ENCODE measurements at regions not wholly inside any gene's neighbourhood (a gene's known extent, or its start where the extent isn't known, plus 50 kb on each side); places are given as distances from the start of the nearest gene placed in this dataset.

- H3K9me3 ChIP-seq (ENCODE audit: low read depth, low read length): no peaks in the 10 kb centered on the region
- H3K4me3 ChIP-seq (ENCODE audit: low read length): no peak overlapping the region
Measured at GRCh38 chr2:196453613-196454047, 185.9 kb upstream of the CCDC150 start.

GRCh38 chr2:196454492-196454891, 185.0 kb upstream of the CCDC150 start:
- Histone ChIP-seq H3K27me3 (ENCODE audit: insufficient read depth, low read length) (peaks cover 23% of the 10 kb centered on the region), H3K9me3 (ENCODE audit: low read depth, low read length) (no peaks in the 10 kb centered on the region), H3K4me1 (ENCODE audit: insufficient read depth, low read length) (no peaks in the 10 kb centered on the region), H3K4me3 (ENCODE audit: low read length) (no peak overlapping the region)

More at GRCh38 chr2:196453613-196454047, 185.9 kb upstream of the CCDC150 start:
- H3K4me1 ChIP-seq (ENCODE audit: insufficient read depth, low read length): no peaks in the 10 kb centered on the region
- peaks cover 15% of the 10 kb centered on the region for H3K27me3 ChIP-seq (ENCODE audit: insufficient read depth, low read length)

DNA sequence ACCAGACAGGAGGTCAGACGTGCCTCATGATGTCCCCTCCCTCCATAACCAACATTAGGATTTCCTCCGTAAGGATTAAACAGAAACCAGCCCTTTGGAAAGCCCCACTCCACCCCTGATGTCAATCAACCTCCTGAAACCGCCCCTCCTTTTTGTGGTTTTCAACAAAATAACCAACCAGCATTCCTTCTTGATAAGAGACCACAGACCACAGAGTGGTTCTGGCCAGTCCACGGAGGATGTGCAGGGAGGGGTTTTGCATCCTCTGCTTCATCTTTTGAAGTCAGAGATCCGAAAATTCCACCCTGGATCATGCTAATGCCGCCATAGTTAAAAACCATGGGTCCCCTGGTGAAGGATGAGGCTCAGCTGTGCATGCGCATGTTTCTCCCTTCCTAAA, 180.0 kb upstream of the CCDC150 start:
- Histone ChIP-seq H3K4me1 (ENCODE audit: insufficient read depth, low read length) (no peaks in the 10 kb centered on the region), H3K4me3 (ENCODE audit: low read length) (no peak overlapping the region), H3K9me3 (ENCODE audit: low read depth, low read length) (no peaks in the 10 kb centered on the region), H3K27me3 (ENCODE audit: insufficient read depth, low read length) (peaks cover 23% of the 10 kb centered on the region)

DNA sequence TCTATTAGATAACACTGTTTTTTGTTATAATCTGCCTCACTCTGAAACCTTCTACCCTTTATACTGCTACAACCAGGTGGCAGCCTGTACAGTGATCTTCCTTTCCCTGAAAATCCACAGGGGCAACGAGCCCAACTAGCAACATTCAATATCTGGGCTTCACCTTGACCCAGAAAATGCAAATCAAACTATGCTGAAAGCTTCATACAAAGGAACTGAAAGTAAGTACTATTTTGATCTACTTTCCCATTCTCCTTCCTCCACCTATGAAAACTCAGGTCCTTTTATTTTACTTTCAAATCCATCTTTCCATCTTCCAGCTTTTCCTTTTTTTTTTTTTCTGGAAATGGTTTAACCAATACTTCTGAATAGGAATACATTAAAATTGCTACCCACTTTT, 175.8 kb upstream of the CCDC150 start:
- H3K4me3 ChIP-seq (ENCODE audit: low read length): no peak overlapping the region
- H3K27me3 ChIP-seq (ENCODE audit: insufficient read depth, low read length): peaks cover 17% of the 10 kb centered on the region
- H3K4me1 ChIP-seq (ENCODE audit: insufficient read depth, low read length): no peaks in the 10 kb centered on the region
- no peaks in the 10 kb centered on the region for H3K9me3 ChIP-seq (ENCODE audit: low read depth, low read length)

DNA sequence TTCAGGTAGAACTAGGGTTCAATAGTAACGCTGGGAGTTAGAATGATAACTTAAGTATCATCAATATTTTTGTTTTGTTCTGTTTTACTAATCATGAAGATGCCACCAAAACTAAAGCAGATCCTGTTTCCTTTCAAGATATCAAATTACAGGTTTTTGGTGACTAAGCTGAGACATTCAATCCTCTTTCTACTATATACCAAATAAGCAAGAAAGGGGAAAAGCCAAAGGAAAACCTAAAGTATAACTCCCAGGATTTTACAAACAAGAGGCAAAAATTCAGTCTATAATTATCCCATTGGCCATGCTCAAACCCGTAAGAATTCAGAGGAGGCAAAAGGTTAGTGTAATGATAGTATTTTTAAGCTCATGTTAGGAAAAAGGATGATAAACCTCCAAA, 175.2 kb upstream of the CCDC150 start:
- Histone ChIP-seq H3K9me3 (ENCODE audit: low read depth, low read length) (no peaks in the 10 kb centered on the region), H3K4me1 (ENCODE audit: insufficient read depth, low read length) (no peaks in the 10 kb centered on the region), H3K4me3 (ENCODE audit: low read length) (no peak overlapping the region), H3K27me3 (ENCODE audit: insufficient read depth, low read length) (peaks cover 13% of the 10 kb centered on the region)

- Histone ChIP-seq H3K4me3 (ENCODE audit: low read length) (no peak overlapping the region), H3K4me1 (ENCODE audit: insufficient read depth, low read length) (no peaks in the 10 kb centered on the region), H3K27me3 (ENCODE audit: insufficient read depth, low read length) (peaks cover 4% of the 10 kb centered on the region), H3K9me3 (ENCODE audit: low read depth, low read length) (no peaks in the 10 kb centered on the region)
Measured at GRCh38 chr2:196466581-196466980, 172.9 kb upstream of the CCDC150 start.

- no peaks in the 10 kb centered on the region for H3K4me1 ChIP-seq (ENCODE audit: insufficient read depth, low read length)
- no peak overlapping the region for H3K4me3 ChIP-seq (ENCODE audit: low read length)
- peaks cover 4% of the 10 kb centered on the region for H3K27me3 ChIP-seq (ENCODE audit: insufficient read depth, low read length)
- H3K9me3 ChIP-seq (ENCODE audit: low read depth, low read length): no peaks in the 10 kb centered on the region
Measured at GRCh38 chr2:196468394-196468793, 171.1 kb upstream of the CCDC150 start.

- H3K4me3 ChIP-seq (ENCODE audit: low read length): no peak overlapping the region
- no peaks in the 10 kb centered on the region for H3K4me1 ChIP-seq (ENCODE audit: insufficient read depth, low read length)
- H3K27me3 ChIP-seq (ENCODE audit: insufficient read depth, low read length): peaks cover 5% of the 10 kb centered on the region
- H3K9me3 ChIP-seq (ENCODE audit: low read depth, low read length): no peaks in the 10 kb centered on the region
Measured at GRCh38 chr2:196473617-196474016, 165.9 kb upstream of the CCDC150 start.

- Histone ChIP-seq H3K4me1 (ENCODE audit: insufficient read depth, low read length) (no peaks in the 10 kb centered on the region), H3K9me3 (ENCODE audit: low read depth, low read length) (no peaks in the 10 kb centered on the region), H3K4me3 (ENCODE audit: low read length) (no peak overlapping the region), H3K27me3 (ENCODE audit: insufficient read depth, low read length) (peaks cover 3% of the 10 kb centered on the region)
Measured at GRCh38 chr2:196475611-196476010, 163.9 kb upstream of the CCDC150 start.

GRCh38 chr2:196478588-196478987, 160.9 kb upstream of the CCDC150 start:
- H3K4me3 ChIP-seq (ENCODE audit: low read length): no peak overlapping the region
- H3K4me1 ChIP-seq (ENCODE audit: insufficient read depth, low read length): no peaks in the 10 kb centered on the region
- peaks cover 3% of the 10 kb centered on the region for H3K27me3 ChIP-seq (ENCODE audit: insufficient read depth, low read length)
- H3K9me3 ChIP-seq (ENCODE audit: low read depth, low read length): no peaks in the 10 kb centered on the region

DNA sequence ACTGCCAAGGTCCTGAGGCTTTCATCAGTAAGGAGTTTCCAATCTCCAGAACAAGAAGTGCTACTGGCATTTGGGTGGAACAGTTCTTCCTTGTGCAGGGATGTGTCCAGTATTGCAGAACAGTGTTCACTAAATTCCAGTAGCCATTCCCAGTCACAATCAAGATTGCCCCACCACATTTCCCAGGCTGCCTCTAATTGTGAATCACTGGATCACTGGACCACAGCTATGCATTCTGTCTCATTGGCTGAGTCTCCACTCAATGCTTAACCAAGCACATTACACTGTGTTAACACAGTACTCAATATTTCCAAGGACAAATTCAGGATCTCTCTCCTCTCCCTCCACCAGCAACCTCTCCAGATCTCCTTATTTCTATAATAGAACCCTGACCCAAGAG, 160.2 kb upstream of the CCDC150 start:
- Histone ChIP-seq H3K4me1 (ENCODE audit: insufficient read depth, low read length) (no peaks in the 10 kb centered on the region), H3K27me3 (ENCODE audit: insufficient read depth, low read length) (peaks cover 3% of the 10 kb centered on the region), H3K9me3 (ENCODE audit: low read depth, low read length) (no peaks in the 10 kb centered on the region), H3K4me3 (ENCODE audit: low read length) (no peak overlapping the region)

GRCh38 chr2:196480653-196481323, 158.7 kb upstream of the CCDC150 start:
- H3K4me1 ChIP-seq (ENCODE audit: insufficient read depth, low read length): no peaks in the 10 kb centered on the region
- no peak overlapping the region for H3K4me3 ChIP-seq (ENCODE audit: low read length)
- no peaks in the 10 kb centered on the region for H3K9me3 ChIP-seq (ENCODE audit: low read depth, low read length)
- peaks cover 3% of the 10 kb centered on the region for H3K27me3 ChIP-seq (ENCODE audit: insufficient read depth, low read length)

GRCh38 chr2:196481324-196481697, 158.2 kb upstream of the CCDC150 start:
- Histone ChIP-seq H3K4me3 (ENCODE audit: low read length) (no peak overlapping the region), H3K9me3 (ENCODE audit: low read depth, low read length) (no peaks in the 10 kb centered on the region), H3K27me3 (ENCODE audit: insufficient read depth, low read length) (peaks cover 3% of the 10 kb centered on the region), H3K4me1 (ENCODE audit: insufficient read depth, low read length) (no peaks in the 10 kb centered on the region)

DNA sequence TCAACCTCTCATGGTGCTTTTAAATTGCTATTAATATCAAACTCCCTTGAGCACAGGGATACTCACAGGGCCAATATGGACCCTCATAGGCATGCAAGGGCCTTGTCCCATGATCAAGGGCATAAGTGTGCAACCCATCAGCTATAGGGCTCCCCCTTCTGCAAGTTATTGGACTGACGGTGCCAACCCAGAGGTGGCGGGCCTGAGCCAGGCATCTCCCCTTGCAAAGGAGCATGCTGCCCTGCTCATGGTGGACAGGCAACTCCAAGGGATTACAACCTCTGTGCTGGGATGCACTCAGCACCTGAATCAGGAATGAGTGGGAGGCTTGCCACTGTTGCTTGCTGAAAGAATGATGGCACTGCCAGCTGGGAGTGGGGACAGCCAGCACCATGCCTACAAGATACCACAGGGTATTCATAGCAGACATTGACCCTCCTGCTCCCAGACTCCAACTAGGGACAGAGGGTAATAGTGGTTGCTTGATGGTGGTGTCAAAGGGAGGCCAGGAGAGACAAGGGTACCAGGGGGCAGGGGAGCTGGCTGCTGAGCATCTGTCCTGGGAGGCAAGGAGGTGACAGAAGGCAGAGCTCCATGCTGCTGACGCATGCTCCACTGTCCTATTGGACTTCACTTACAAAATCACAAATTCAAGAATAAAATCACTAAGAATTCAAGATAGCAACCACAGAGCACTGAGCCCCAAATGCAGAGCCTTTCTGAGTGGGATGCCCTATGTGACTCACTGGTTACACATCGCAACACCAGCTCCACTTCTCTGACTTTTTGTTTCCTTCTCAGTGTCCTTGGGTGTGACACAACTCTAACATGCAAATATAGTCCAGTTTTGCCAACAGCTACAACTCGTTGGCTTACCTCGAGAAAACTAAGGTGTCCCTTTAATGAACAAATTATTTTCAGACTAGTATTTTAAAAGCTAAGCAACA, 157.1 kb upstream of the CCDC150 start:
- Histone ChIP-seq H3K4me3 (ENCODE audit: low read length) (no peak overlapping the region), H3K27me3 (ENCODE audit: insufficient read depth, low read length) (peaks cover 3% of the 10 kb centered on the region), H3K9me3 (ENCODE audit: low read depth, low read length) (no peaks in the 10 kb centered on the region), H3K4me1 (ENCODE audit: insufficient read depth, low read length) (no peaks in the 10 kb centered on the region)

GRCh38 chr2:196486146-196486545, 153.4 kb upstream of the CCDC150 start:
- H3K9me3 ChIP-seq (ENCODE audit: low read depth, low read length): no peaks in the 10 kb centered on the region
- H3K4me3 ChIP-seq (ENCODE audit: low read length): no peak overlapping the region
- no peaks in the 10 kb centered on the region for H3K27me3 ChIP-seq (ENCODE audit: insufficient read depth, low read length)
- no peaks in the 10 kb centered on the region for H3K4me1 ChIP-seq (ENCODE audit: insufficient read depth, low read length)

Data from mononuclear cell (primary cell).